Right hindlimb (tissue), 1 donor: ENCODE measurements at regions not wholly inside any gene's neighbourhood (a gene's known extent, or its start where the extent isn't known, plus 50 kb on each side); places are given as distances from the start of the nearest gene placed in this dataset.

Source experiments
- DNase-seq: peaks from one replicate; pipeline ENCODE4 v3.0.0-alpha.2; 2018

DNA sequence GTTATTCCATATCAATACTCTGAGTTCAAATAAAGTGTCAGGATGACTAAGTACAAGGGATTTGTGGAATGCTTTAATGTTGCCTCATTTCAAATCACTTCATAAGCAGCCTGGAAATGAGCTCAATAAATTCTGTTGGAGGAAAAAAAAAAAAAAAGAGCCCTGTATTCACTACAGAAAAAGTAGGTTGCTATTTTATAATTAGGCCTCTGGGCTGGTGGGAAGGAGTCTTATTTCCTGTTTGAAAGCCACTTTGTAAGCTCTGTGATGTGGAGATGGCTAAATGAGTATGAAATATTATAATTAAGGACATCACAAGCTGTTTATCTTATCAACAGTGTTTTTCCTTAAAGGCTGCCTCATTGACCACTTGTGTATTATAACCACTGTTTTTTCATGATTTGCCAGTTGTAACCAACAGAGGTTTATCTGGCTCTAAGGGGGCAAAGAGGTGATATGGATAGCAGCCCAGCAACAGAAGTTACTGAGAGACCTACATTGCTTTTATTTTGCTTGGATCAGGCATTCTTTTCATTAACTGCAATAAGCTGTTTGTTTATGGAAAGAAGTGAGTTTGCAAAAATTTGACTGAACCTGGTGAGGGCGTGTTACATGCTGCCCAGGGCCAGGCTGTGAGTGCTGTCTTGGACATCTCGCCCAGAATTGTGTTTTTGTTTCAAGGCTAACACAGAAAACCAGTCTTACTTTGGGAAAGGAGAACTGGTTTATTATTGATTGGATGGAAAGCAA lies 563.3 kb upstream of the MAP3K7 start:
- DNase-seq = no peak

DNA sequence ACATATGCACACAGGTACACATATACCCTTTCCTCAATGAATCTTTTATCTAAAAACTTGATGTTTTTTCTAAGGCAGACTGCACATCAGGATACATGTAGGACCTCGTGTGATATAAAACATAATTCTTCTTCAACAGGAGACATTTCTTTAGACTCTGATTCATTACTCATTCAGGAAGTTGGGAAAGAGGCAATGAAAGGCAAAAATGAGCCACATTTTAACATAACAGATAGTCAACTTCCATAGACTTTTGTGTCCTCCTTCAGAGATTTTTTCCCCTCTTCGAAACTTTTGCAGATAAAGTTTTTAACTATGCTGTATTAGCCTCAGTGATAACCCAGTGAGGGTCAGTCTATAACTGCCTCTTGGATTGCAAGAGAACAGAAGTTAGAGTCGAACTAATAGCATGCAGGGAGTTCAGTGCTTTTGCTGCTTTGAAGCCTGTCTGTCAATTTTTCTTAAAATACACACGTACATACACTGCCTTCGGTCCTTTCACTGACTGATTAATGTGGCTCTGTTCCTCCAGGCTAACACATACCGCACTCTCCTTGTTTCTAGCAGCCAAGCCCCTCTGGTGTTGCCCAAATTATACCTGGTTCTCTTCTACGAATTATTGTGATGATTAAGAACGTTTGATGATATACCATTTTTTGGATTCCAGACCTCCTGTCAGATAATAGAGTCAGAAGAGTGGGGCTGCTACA lies 562.5 kb upstream of the MAP3K7 start:
- no peak for DNase-seq

DNA sequence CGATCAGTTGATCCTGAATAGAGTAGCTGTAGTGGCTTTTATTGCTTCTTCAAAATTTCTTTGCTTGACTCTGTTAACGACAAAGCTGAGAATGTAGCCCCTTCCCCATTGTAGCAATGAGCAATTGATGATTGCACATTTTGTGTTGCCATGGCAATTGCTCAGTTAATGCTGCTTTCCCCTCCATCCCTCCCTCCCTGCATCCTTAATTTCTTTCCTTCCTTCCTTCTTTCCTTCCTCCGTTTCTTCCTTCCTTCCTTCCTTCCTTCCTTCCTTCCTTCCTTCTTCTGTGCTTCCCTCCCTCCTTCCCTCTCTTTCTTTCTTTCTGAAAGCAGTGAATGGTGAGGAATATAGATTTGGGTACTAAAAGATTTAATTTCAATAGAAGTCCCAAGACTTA lies 557.3 kb upstream of the MAP3K7 start:
- no peak for DNase-seq

DNA sequence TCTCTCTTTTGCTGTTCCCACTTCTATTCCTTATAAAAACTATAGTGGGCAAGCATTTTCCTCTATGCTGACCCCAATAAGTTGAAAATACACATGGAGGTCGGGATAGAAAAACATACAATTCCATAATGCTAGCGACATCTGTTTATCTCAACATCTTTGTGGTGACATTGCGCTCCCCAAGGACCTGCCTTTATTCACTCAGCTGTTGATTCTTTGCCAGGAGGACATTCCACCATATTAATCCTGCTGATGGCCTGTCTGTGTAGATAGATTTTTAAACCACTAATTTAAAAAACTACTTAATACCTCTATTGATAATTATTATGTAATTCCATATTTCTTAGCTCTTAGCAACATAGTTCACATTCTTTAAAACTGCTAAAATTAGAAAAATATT lies 555.3 kb upstream of the MAP3K7 start:
- no peak for DNase-seq

DNA sequence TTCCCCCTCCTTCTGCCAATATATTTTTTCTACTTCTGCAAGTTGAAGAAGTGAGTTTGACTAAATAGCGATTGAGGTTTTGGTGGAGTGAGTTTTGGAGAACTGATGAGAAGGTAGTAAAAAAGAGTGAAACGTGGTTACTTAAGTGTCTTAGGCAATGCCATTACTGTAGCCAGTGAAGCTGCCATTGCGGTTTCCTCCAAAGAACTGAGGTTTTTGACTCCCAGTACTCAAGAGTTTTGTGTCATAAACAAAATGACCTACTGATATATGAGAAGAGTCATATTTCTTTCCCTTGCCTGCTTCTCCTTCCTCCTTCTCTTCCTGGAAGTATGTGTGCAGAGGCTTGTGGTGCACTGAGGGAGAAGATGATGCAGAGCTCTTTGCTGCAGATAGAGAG lies 554.5 kb upstream of the MAP3K7 start:
- DNase-seq = no peak

DNA sequence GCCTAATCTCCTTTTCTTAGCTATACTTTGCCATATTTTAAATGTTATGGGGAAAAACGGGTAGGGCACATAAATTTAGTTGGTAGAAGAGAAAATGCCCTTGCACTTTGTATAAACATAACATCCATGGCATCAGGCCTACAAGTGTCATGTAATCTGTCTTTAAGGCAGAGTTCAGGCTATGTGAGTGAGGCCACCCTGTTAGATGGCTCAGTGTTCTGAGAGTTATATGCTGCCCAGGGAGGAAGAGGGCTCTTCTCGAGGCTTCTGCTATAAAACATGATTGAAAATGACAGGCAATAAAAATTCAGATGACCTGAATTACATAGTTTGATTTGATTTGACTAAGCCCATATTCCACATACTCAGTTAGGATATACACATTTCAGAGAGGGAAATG lies 553.6 kb upstream of the MAP3K7 start:
- DNase-seq = no peak

DNA sequence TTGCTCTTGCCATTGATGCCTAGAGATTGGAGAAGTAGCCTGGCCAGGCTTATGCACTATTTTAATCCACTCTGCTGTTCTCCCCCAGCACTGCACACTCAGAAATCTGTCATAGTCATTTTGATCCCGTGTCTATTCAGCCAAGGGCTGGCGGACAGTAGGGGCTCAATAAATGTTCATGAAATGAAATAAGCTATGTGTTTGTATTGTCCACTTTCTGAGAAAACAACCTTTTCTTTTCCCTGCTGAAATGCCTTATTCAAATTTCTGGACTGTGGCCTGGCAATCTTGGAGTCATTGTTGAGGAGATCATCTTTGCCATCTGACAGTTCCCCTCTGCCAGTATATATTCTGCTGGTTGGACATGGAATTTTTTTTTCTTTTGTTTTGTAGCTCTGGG lies 550.4 kb upstream of the MAP3K7 start:
- DNase-seq = no peak

DNA sequence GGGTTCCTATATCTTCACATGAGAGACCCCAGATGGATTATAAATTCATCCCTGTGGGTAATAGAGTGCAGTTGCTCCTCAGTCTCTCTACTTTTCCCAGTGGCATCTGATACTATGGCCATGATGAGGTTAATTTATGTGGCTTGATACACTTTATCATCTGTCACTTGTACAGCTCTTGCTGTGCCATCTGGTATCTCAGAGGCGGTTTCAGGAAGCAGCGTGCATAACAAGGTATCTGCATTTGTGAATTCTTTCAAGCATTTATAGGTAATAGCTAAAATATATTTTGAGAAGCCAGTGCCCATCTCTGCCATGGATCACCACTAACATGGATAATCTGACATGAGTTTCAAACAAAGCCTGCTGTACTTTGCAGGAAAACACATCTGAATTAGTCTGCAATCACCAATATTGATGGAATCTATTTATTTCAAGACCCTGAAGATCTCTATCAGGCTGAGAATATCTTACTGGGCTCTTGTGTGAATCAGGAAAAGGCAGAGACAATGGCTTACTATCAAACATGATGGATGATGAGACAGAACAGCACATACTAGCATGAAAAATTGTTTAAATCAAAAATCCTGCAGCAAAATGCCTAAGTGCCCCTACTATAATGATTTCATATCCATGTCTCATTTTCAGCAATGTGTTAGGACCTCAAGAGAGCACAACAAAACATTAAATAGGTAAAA lies 548.7 kb upstream of the MAP3K7 start:
- no peak for DNase-seq

DNA sequence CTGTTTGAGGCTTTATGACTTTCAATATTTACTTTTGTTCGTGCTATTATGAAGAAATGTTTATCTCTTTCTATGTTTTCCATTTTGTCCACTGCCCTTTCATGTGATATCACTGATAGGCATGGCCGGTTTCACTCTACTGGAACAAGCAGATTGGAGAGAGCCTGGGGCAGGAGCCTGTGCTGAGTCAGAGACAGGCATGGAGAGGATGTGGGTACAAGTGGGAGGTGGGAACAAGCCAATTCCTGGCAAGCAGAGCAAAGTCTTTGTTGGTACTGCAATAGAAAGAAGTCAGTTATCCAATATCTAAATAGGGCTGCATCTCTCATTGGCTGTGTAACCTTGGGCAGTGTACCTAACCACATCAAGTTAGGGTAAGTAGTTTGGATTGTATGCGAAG lies 545.6 kb upstream of the MAP3K7 start:
- DNase-seq = no peak

DNA sequence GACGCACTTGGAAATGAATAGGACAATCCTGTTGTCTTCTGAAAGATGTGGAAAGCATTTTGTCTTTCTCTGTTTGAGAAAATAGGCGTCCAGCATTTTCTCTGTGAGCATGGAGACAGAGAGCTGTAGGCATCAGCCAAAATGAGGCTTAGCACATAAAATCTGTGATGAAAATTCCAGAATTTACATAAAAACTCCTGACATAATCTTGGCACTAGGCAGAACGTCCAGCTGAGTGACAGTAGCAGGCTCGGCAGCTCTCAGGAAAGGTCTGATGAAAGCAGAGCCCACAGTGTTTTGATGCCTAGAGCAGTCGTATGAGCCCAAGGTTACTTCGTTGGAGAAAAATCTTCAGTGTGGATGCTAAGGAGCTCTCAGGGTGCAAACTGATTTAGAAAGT lies 543.3 kb upstream of the MAP3K7 start:
- DNase-seq = no peak

DNA sequence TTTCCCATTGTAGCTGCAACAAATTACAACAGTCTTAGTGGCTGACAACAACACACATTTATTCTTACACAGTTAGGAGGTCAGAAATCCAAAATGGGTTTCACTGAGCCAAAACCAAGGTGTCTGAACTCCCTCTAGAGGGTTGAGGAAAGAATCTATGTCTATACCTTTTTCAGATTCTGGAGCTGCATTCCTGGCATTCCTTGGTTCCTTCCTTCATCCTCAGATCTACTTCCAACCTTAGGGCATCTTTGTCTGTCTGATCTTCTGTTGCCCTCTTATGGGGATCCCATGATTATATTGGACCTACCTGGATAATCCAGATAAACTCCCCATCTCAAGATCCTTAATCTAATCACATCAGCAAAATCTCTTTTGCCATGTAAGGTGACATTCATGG lies 540.9 kb upstream of the MAP3K7 start:
- no peak for DNase-seq

DNA sequence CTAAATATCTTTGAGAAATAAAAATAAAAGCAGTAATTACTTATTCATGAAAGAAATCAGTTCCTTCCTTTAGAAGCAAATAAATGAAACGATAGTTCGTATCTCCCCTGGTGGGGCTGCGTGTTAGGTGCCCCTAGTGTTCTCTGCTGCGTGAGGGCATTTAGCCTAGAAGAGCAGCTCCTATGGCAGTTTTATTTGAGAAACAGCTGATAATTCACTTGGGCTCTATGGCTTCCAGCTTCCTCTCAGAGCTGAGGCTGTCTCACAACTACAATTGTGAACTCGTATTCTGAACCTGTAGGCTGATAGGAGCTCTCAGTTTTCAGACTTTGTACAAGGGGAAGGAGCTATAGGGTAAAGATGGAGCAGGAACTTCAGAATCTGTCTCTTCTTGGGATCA lies 540.0 kb upstream of the MAP3K7 start:
- no peak for DNase-seq

DNA sequence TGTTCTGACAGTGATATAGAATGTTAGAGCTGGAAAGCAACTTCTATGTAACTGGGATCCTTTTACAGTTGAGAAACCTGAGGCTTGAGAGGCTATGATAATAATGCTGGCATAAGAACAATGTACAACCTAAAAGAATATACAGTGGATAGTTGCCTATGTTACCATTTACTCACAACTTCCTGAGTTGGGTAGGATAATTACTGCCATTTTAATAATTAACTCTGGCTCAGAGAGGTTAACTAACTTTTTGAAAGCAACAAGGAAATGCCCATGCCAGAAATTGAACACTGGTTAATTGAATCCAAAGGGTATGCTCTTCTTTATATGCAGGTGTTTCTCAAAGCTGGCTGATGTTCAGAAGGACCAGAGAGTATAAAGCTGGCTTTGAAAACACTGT lies 530.7 kb upstream of the MAP3K7 start:
- no peak for DNase-seq

DNA sequence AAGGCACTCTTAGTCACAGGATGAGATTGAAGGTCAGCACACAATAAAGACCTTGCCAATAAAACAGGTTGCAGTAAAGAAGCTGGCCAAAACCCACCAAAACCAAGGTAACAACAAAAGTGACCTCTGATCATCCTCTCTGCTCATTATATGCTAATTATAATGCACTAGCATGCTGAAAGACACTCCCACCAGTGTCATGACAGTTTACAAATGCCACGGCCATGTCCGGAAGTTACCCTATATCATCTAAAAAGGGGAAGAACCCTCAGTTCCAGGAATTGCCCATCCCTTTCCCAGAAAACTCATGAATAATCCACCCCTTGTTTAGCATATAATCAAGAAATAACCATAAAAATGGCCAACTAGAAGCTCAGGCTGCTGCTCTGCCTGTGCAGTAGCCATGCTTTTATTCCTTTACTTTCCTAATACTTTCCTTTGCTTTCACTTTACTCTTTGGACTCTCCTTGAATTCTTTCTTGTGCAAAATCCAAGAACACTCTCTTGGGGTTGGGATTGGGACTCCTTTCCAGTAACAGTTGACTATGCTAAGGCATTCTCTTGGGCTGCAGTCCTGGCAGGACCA lies 527.3 kb upstream of the MAP3K7 start:
- no peak for DNase-seq

DNA sequence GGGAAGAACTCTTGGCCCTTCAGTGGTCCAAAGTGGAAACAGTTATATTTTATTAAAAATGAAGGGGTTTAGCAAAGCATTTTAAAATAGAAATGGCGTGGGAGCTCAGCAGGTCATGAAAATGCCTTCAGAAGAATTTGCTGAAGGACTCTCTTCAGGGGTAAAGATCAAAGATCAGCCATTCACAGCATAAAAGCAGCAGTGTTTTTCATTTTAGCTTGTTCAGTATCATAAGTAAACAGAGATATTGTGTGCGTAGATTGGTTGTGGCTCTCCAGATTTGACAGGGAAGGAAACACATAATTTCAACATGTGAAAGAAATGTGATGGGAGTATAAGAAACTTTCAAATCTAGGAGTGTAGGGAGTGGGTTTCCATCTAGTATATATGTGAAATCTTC lies 519.2 kb upstream of the MAP3K7 start:
- DNase-seq = no peak

DNA sequence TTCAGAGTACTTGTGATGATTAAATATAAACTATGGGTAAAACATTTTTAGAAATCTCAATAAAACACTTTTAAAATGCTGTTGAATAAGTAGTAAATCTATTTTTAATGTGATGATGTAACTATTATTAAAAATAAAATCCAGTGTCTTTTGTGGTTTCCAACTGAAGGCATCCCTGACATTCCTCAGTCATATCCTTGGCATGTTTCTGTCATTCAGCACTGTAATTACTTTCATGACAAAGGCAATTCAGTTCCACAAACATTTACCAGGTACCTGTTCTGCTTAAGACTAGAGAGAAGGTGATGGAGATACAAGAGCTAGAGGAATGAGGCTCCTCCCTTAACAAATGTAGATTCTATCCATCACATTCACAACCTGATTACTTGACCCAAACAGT lies 518.7 kb upstream of the MAP3K7 start:
- DNase-seq = no peak

DNA sequence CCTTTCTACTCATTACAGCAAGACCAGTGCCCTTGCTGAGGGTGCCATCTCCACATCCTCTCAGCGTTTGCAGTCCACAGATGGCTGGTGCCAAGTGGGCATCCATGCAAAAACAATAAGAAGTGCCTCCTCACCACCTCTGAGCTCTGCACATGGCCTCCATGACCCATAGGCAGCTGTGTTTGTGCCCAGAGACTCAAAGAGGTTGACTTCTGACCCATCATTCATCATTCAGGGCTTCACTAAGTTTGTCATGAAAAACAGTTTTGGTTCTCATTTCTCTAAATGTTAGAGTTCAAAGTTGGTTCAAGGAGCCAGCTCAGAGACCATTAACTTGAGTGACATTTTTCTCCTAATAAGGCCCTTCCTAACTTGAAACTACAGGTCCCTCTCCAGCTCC lies 512.6 kb upstream of the MAP3K7 start:
- no peak for DNase-seq

DNA sequence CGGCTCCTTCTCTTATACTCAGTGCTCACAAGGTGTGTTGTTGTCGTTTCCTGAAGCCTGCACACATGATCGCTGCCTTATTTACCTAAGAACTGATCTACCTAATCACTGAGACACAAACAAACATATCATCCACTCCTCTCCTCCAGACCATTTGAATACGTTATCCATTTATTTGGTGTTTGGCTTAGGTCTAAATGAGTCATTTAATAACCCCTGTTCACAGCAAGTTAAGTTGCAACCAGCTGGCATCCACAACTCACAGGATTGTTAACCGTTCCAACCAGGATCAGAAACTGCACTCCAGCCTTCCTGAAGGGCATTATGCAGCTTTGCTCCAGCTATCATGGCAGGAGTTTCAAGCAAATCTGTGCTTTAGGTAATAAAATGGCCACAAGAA lies 511.1 kb upstream of the MAP3K7 start:
- no peak for DNase-seq

DNA sequence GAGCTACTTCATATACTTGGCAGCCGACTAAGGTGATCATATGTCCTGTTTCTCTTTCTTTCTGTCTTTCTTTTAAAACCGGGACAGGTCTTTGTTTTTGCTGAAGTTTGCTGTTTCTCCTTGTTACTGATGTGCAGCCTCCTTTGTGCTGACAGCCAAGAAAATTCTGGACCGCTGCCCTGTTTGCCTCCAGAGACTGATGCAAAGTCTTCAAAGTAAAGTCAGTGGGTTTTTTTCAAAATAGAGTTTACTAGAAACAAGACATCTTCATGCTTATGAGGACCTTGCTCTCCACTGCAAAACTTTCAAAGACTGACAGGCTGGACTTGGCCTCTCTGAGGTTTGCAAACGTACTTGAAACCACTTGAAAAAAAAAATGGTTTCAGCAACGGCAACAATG lies 510.5 kb upstream of the MAP3K7 start:
- peak; percentile 80 for DNase-seq

DNA sequence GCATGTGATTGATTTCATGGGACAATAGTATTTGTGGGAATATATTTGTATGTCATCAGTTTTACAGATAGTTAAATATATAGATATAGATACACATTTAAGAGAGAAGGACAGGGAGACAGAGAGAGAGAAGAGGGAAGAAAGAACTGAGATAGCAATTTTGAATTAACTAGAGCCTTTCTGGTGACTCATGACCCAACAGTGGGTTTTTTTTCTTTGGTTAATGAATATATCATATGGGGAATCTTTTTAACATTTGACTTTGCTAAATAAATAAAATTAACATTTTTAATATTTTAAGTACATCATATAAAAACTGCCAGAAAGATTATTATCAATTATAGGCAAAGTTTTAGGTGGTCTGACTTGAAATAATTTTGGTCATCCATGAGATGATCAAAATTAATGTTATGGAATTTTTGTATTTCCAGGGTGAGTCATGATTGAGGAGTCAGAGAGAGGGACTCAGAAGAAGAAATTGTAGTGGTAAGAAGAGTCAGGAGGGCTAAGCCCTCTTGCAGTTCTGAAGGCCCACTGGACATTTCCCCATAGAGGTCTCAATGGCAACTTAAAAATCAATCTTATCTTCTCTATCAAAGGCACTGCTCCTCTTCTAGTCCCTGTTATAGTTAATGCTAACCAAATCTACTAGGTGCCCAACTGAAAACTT lies 508.1 kb upstream of the MAP3K7 start:
- no peak for DNase-seq

DNA sequence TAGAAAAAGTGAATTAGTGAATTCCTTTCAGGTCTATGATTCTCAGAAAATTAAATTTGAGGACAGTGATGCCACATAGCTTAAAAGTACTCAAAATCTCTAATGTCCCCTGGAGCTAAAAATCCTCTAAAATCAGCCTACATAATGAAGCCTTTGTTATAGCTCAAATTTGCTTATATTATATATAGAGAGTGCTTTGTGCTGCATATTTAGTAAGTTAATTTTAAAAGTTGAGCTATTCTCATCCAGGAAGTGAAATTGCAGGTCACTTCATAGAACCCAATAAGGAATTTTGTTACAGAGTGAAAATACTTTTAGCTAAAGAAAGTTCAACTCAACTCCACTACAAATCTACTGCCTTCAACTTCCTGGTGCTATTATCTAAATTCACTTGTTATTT lies 507.5 kb upstream of the MAP3K7 start:
- DNase-seq = no peak

DNA sequence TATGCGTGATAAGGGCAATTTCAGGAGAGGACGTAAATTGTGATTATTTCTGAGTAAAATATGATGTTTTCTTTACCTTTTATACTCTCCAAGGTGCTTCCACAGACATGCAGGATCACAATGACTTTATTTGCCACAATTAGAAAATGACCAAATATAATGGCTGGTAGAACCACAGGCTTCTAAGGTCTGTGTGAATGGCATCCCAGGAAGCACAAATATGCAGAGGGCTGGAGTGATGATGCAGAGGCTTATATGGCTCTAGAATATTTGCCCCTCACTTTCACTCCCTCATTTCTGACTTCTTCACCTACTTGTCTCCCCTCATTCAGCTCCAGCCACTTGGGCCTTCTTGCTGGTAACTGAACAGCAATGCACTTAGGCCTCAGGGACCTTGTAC lies 502.1 kb upstream of the MAP3K7 start:
- DNase-seq = no peak

DNA sequence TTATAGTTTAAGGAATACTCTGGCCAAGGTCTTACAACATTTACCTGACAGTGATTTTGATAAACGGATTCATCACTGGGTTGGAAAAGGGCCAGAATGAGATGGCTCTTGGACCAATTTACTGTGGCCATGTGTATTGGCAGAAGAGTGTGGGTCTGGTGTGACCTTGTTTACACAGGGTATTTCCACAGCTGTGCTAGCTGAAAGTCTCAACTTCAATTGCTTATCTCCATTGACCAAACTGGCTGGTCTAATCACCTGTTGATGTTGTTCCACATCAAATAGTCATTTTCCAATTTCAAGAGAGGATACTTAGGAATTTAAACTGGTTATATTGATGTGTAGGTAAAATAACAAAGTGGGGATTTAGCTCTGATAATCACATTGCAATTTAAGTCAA lies 501.6 kb upstream of the MAP3K7 start:
- DNase-seq = no peak
